IMR-90 (cell line): ENCODE measurements at regions not wholly inside any gene's neighbourhood (a gene's known extent, or its start where the extent isn't known, plus 50 kb on each side); places are given as distances from the start of the nearest gene placed in this dataset.

Source experiments
- ATAC-seq: fragments of 200-7000 bp; cut with Tn5 transposase; 2 replicates; pipeline ENCODE4 v1.9.1; 2020; ENCODE audit warnings: low read depth, mild to moderate bottlenecking, moderate library complexity
- BruUV-seq: library from RNA; stranded (reverse); fragments of 400-500 nt; replicated peaks from 2 replicates; lab custom pipeline; 2021; lab: Mats Ljungman, UMichigan
- CTCF ChIA-PET: fragments of 300-600 bp; formaldehyde crosslinking; extraction: SDS; loops from one replicate; lab custom pipeline; 2021; ENCODE audit warnings: antibody characterized with exemption; lab: Yijun Ruan, JAX
- POLR2A ChIA-PET: fragments of 300-600 bp; sonication (Branson Sonifier 250); formaldehyde crosslinking; loops from one replicate; lab custom pipeline; 2022; ENCODE audit warnings: antibody characterized with exemption; ENCODE audit not compliant: unreplicated experiment; lab: Charles Lee
- DNase-seq: peaks from one replicate; pipeline ENCODE4 v3.0.0; 2013
- H2AFZ ChIP-seq: replicated peaks from 2 replicates; pipeline ENCODE3; 2013; ENCODE audit warnings: low read length, mild to moderate bottlenecking; ENCODE audit not compliant: poor library complexity
- H2AK5ac ChIP-seq: 2 replicates; pipeline ENCODE4 v1.6.1; 2013; ENCODE audit warnings: low read depth, low read length, inconsistent platforms
- H2AK9ac ChIP-seq: replicated peaks from 2 replicates; pipeline ENCODE3; 2013; ENCODE audit warnings: mild to moderate bottlenecking, low read depth, low read length, moderate library complexity; ENCODE audit not compliant: poor library complexity
- H2BK120ac ChIP-seq: 2 replicates; pipeline ENCODE4 v1.6.1; 2013; ENCODE audit warnings: low read depth, low read length, inconsistent platforms
- H2BK15ac ChIP-seq: 3 replicates; pipeline ENCODE4 v1.6.1; 2013; ENCODE audit warnings: low read depth, low read length, inconsistent platforms
- H2BK20ac ChIP-seq: 2 replicates; pipeline ENCODE4 v1.6.1; 2013; ENCODE audit warnings: low read depth, mild to moderate bottlenecking, inconsistent platforms, low read length, moderate library complexity
- H2BK5ac ChIP-seq: 2 replicates; pipeline ENCODE4 v1.6.1; 2013; ENCODE audit warnings: mild to moderate bottlenecking, low read depth, low read length, inconsistent platforms; ENCODE audit not compliant: poor library complexity, severe bottlenecking
- H3K14ac ChIP-seq: replicated peaks from 2 replicates; pipeline ENCODE4 v1.6.1; 2013; ENCODE audit warnings: low read depth, low read length, inconsistent platforms
- H3K18ac ChIP-seq: 2 replicates; pipeline ENCODE4 v1.6.1; 2013; ENCODE audit warnings: low read depth, low read length, control low read depth
- H3K23ac ChIP-seq: 2 replicates; pipeline ENCODE4 v1.6.1; 2013; ENCODE audit warnings: low read depth, low read length, inconsistent platforms
- H3K27ac ChIP-seq: 2 replicates; pipeline ENCODE4 v1.5.1; 2013; ENCODE audit warnings: mild to moderate bottlenecking, control low read depth, low read length; ENCODE audit not compliant: insufficient read depth
- H3K27me3 ChIP-seq: 2 replicates; pipeline ENCODE4 v1.6.1; 2013; ENCODE audit warnings: low read length; ENCODE audit not compliant: control insufficient read depth, insufficient read depth
- H3K36me3 ChIP-seq: 2 replicates; pipeline ENCODE4 v1.6.1; 2013; ENCODE audit warnings: low read length, mixed read lengths; ENCODE audit not compliant: control insufficient read depth, insufficient read depth
- H3K4ac ChIP-seq: 2 replicates; pipeline ENCODE4 v1.6.1; 2013; ENCODE audit warnings: low read depth, low read length, inconsistent platforms
- H3K4me1 ChIP-seq: 2 replicates; pipeline ENCODE4 v1.6.1; 2013; ENCODE audit warnings: low read length, mixed read lengths; ENCODE audit not compliant: control insufficient read depth, insufficient read depth
- H3K4me2 ChIP-seq: 2 replicates; pipeline ENCODE4 v1.6.1; 2013; ENCODE audit warnings: low read depth, mild to moderate bottlenecking, control low read depth, low read length, moderate library complexity
- H3K4me3 ChIP-seq: 2 replicates; pipeline ENCODE4 v1.5.1; 2013; ENCODE audit warnings: low read depth, mild to moderate bottlenecking, control low read depth, low read length, moderate library complexity; ENCODE audit not compliant: insufficient read depth
- H3K56ac ChIP-seq: 2 replicates; pipeline ENCODE4 v1.6.1; 2013; ENCODE audit warnings: low read length, inconsistent platforms; ENCODE audit not compliant: insufficient read depth; ENCODE audit errors: extremely low read depth
- H3K79me1 ChIP-seq, 2 experiments: 2 replicates each; pipeline ENCODE4 v1.6.1; 2013; ENCODE audit warnings: low read length in 2 of 2, inconsistent platforms in 1 of 2, low read depth in 1 of 2
- H3K9ac ChIP-seq: 2 replicates; pipeline ENCODE4 v1.6.1; 2013; ENCODE audit warnings: low read depth, low read length, control low read depth
- H3K9me1 ChIP-seq: 2 replicates; pipeline ENCODE4 v1.6.1; 2013; ENCODE audit warnings: low read length, inconsistent platforms; ENCODE audit not compliant: insufficient read depth
- H3K9me3 ChIP-seq: 2 replicates; pipeline ENCODE4 v1.6.1; 2013; ENCODE audit warnings: low read length; ENCODE audit not compliant: control insufficient read depth, insufficient read depth
- H4K20me1 ChIP-seq: 2 replicates; pipeline ENCODE4 v1.6.1; 2013; ENCODE audit warnings: low read length, inconsistent platforms; ENCODE audit not compliant: insufficient read depth
- H4K5ac ChIP-seq: 2 replicates; pipeline ENCODE4 v1.6.1; 2013; ENCODE audit warnings: mild to moderate bottlenecking, low read depth, low read length, control low read depth
- H4K8ac ChIP-seq, 2 experiments: 2 replicates each; pipeline ENCODE4 v1.6.1; 2013; ENCODE audit warnings: low read depth in 2 of 2, low read length in 2 of 2, control low read depth in 1 of 2, inconsistent platforms in 1 of 2
- H4K91ac ChIP-seq: 2 replicates; pipeline ENCODE4 v1.6.1; 2013; ENCODE audit warnings: low read depth, low read length, inconsistent platforms; ENCODE audit not compliant: insufficient read depth
- CEBPB ChIP-seq: IDR thresholded peaks from 2 replicates; pipeline ENCODE4 v1.6.1; 2012; ENCODE audit warnings: low read depth, low read length, improper control_type of control experiment
- ELK1 ChIP-seq: fragments of 150-350 bp; IDR thresholded peaks from 2 replicates; pipeline ENCODE4 v1.6.1; 2016; ENCODE audit warnings: low read depth, mild to moderate bottlenecking, low read length, moderate library complexity, borderline replicate concordance
- WGBS, 2 experiments: methylation state at CpG; one replicate each; pipeline versions ENCODE4 v1.1.5 to v1.1.7; 2013; ENCODE audit warnings: missing lambda C conversion rate in 2 of 2; ENCODE audit not compliant: insufficient read length in 1 of 2; ENCODE audit errors: extremely low coverage in 2 of 2; 5-methylcytosine and 5-hydroxymethylcytosine counted together
- dilution Hi-C: fragments of 300-500 bp; cut with HindIII; formaldehyde crosslinking; loops from one replicate; pipeline ENCODE4 v1.14.3; 2018; ENCODE audit warnings: low sequenced_read_pairs; ENCODE audit not compliant: unreplicated experiment
- in situ Hi-C: fragments of 300-500 bp; cut with MboI; formaldehyde crosslinking; loops from 3 replicates; pipeline ENCODE4 v1.14.3; 2019; ENCODE audit warnings: low sequenced_read_pairs, inconsistent platforms, mixed read lengths
- intact Hi-C: fragments of 100-400 bp; cut with micrococcal nuclease; formaldehyde crosslinking; loops from 2 replicates; pipeline ENCODE4 v1.10.0; 2022

DNA sequence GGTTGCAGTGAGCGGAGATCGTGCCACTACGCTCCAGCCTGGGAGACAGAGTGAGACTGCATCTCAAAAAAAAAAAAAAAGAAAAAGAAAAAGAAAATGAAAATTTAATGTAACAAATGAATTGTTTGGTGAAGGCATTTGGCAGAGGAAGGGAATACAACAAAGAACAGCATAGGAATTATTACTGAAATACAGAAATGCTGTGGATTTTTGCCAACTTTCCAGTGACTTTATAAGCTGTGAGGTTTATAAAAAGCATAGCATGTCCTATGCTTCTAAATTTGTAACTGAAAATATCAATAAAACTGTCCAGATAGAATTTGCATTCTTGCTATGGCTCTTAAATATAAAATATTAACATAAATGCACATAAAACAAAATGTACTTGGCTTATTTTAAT lies 112.9 kb upstream of the IRS2 start:
- no peaks in the 10 kb centered on the region for H3K4me1 ChIP-seq
- H3K56ac ChIP-seq = no peak overlapping the region
- H2BK20ac ChIP-seq = no peak overlapping the region
- POLR2A ChIA-PET = no interaction called here
- H3K9me1 ChIP-seq = peaks cover 4% of the 10 kb centered on the region; the same call in 1 of the 2 replicates
- H3K18ac ChIP-seq = no peak overlapping the region
- TF ChIP-seq CEBPB (no peak), ELK1 (no peak)
- H3K27ac ChIP-seq = no peak overlapping the region
- no peak overlapping the region for H3K23ac ChIP-seq
- H3K14ac ChIP-seq = no peak overlapping the region
- no peaks in the 10 kb centered on the region for H3K36me3 ChIP-seq
- H3K9me3 ChIP-seq = no peaks in the 10 kb centered on the region
- no peak overlapping the region for H2BK5ac ChIP-seq
- H2BK120ac ChIP-seq = no peak overlapping the region
- intact Hi-C loops = loop anchor here (1.0 to 10.0 kb wide), 2 partner anchors 43 to 185 kb away; no protein-coding TSS in a partner anchor
- H4K20me1 ChIP-seq = no peaks in the 10 kb centered on the region
- H2AK9ac ChIP-seq = no peak overlapping the region
- H3K9ac ChIP-seq = no peak overlapping the region
- dilution Hi-C loops = no loop called here
- no peak overlapping the region for H4K5ac ChIP-seq
- CTCF ChIA-PET = no interaction called here
- 80% methylated on average over 3 of the region's 3 CpGs; no CpG with 5 or more reads in 1 of the 2 experiments for WGBS, 2 experiments
- no peaks in the 10 kb centered on the region; the same call in 1 of the 2 replicates for H3K27me3 ChIP-seq
- no peaks in the 10 kb centered on the region for H3K79me1 ChIP-seq
- DNase-seq (no peak), ATAC-seq (no peak)
- no peak overlapping the region for H2BK15ac ChIP-seq
- no peak overlapping the region for H4K91ac ChIP-seq
- in situ Hi-C loops = no loop called here
- no peak overlapping the region for H2AK5ac ChIP-seq
- BruUV-seq = no TSS peak
- no peak overlapping the region for H4K8ac ChIP-seq
- no peak overlapping the region for H2AFZ ChIP-seq
- H3K4me3 ChIP-seq = no peak overlapping the region
- H3K4me2 ChIP-seq = no peak overlapping the region
- H3K4ac ChIP-seq = no peak overlapping the region
